GM12878 (cell line): ENCODE measurements at regions not wholly inside any gene's neighbourhood (a gene's known extent, or its start where the extent isn't known, plus 50 kb on each side); places are given as distances from the start of the nearest gene placed in this dataset.

ENCODE experiments used
- ATAC-seq: fragments of 200-7000 bp; cut with Tn5 transposase; 3 replicates; pipeline ENCODE4 v1.9.1; 2020; ENCODE audit warnings: mild to moderate bottlenecking, moderate library complexity
- BruUV-seq: library from RNA; stranded (reverse); fragments of 400-500 nt; replicated peaks from 2 replicates; lab custom pipeline; 2021; lab: Mats Ljungman, UMichigan
- CTCF ChIA-PET: fragments of 300-600 bp; sonication (Branson Sonifier 250); formaldehyde crosslinking; extraction: SDS; loops from one replicate; lab custom pipeline; 2021; ENCODE audit warnings: inconsistent platforms; lab: Yijun Ruan, JAX
- POLR2A ChIA-PET: fragments of 350-600 bp; formaldehyde crosslinking; extraction: SDS; loops from one replicate; lab custom pipeline; 2021; ENCODE audit warnings: inconsistent platforms; lab: Charles Lee
- RAD21 ChIA-PET: fragments of 300-600 bp; sonication (Branson Sonifier 250); formaldehyde crosslinking; loops from one replicate; lab custom pipeline; 2023; ENCODE audit warnings: antibody characterized with exemption; ENCODE audit not compliant: unreplicated experiment; lab: Charles Lee
- SMC1A ChIA-PET: fragments of 300-600 bp; sonication (Branson Sonifier 250); formaldehyde crosslinking; loops from one replicate; lab custom pipeline; 2023; ENCODE audit not compliant: unreplicated experiment, uncharacterized antibody; lab: Charles Lee
- DNase-seq: peaks from one replicate; pipeline ENCODE4 v3.0.0-alpha.2; 2011; ENCODE audit warnings: low read depth, low spot score
- FAIRE-seq: peaks from 3 replicates; lab custom pipeline; 2011; peaks lifted over from hg19 to GRCh38; lab: Jason Lieb, UNC
- H2AFZ ChIP-seq: 2 replicates; pipeline ENCODE4 v1.6.0; 2011; ENCODE audit warnings: low read depth, low read length, control low read depth; ENCODE audit not compliant: control insufficient read depth
- H3K27ac ChIP-seq: 2 replicates; pipeline ENCODE4 v1.5.1; 2011; ENCODE audit warnings: control low read depth; ENCODE audit not compliant: control insufficient read depth, insufficient read depth
- H3K27me3 ChIP-seq, 2 experiments: replicated peaks in 1 of 2; 2 replicates each; pipeline versions ENCODE4 v1.6.0 to v1.6.1; 2011; ENCODE audit warnings: low read length in 1 of 2; ENCODE audit not compliant: control insufficient read depth in 2 of 2, insufficient read depth in 2 of 2
- H3K36me3 ChIP-seq, 2 experiments: 2 replicates each; pipeline ENCODE4 v1.5.1; 2011; ENCODE audit warnings: low read length in 1 of 2; ENCODE audit not compliant: control insufficient read depth in 2 of 2, insufficient read depth in 2 of 2
- H3K4me1 ChIP-seq: 2 replicates; pipeline ENCODE4 v1.6.1; 2011; ENCODE audit warnings: mild to moderate bottlenecking, low read length, moderate library complexity, mixed read lengths; ENCODE audit not compliant: control insufficient read depth, insufficient read depth
- H3K4me2 ChIP-seq: 2 replicates; pipeline ENCODE4 v1.6.0; 2011; ENCODE audit warnings: control low read depth; ENCODE audit not compliant: control insufficient read depth, insufficient read depth
- H3K4me3 ChIP-seq: fragments of 200-600 bp; sonication (generic); 2 replicates; pipeline ENCODE4 v1.5.1; 2016
- H3K79me2 ChIP-seq: 2 replicates; pipeline ENCODE4 v1.6.0; 2011; ENCODE audit warnings: low read length; ENCODE audit not compliant: control insufficient read depth, insufficient read depth
- H3K9ac ChIP-seq: 2 replicates; pipeline ENCODE4 v1.8.0; 2011; ENCODE audit warnings: low read length, control low read depth, mixed read lengths; ENCODE audit not compliant: control insufficient read depth, insufficient read depth
- H3K9me3 ChIP-seq: replicated peaks from 3 replicates; pipeline ENCODE4 v1.5.1; 2011; ENCODE audit warnings: mild to moderate bottlenecking, low read length; ENCODE audit not compliant: control insufficient read depth, insufficient read depth
- H4K20me1 ChIP-seq: 2 replicates; pipeline ENCODE4 v1.6.0; 2011; ENCODE audit not compliant: control insufficient read depth, insufficient read depth
- BCL11A ChIP-seq: IDR thresholded peaks from 2 replicates; pipeline ENCODE4 v1.6.1; 2011; ENCODE audit warnings: low read depth, low read length
- CHD1 ChIP-seq: IDR thresholded peaks from 2 replicates; pipeline ENCODE4 v1.6.1; 2012; ENCODE audit warnings: low read depth, low read length, improper control_type of control experiment
- JUND ChIP-seq: IDR thresholded peaks from 2 replicates; pipeline ENCODE4 v1.6.1; 2012; ENCODE audit warnings: low read depth, mild to moderate bottlenecking, low read length, improper control_type of control experiment, moderate library complexity
- MEF2A ChIP-seq: IDR thresholded peaks from 2 replicates; pipeline ENCODE4 v1.6.1; 2011; ENCODE audit warnings: low read depth, mild to moderate bottlenecking, low read length, moderate library complexity; ENCODE audit not compliant: insufficient read depth
- NBN ChIP-seq: fragments of 450-650 bp; IDR thresholded peaks from 2 replicates; pipeline ENCODE4 v1.6.1; 2016
- NFYA ChIP-seq: IDR thresholded peaks from 2 replicates; pipeline ENCODE4 v1.6.1; 2011; ENCODE audit warnings: low read depth, mild to moderate bottlenecking, low read length, improper control_type of control experiment, borderline replicate concordance
- NRF1 ChIP-seq: conservative IDR thresholded peaks from 2 replicates; pipeline ENCODE4 v1.6.1; 2011; ENCODE audit warnings: mild to moderate bottlenecking, low read depth, low read length, improper control_type of control experiment
- RFX5 ChIP-seq: IDR thresholded peaks from 2 replicates; pipeline ENCODE4 v1.6.1; 2011; ENCODE audit warnings: low read depth, low read length, improper control_type of control experiment
- SIN3A ChIP-seq: IDR thresholded peaks from 2 replicates; pipeline ENCODE4 v1.6.1; 2012; ENCODE audit warnings: low read depth, low read length, improper control_type of control experiment
- SP1 ChIP-seq: IDR thresholded peaks from one replicate; pipeline ENCODE4 v1.6.1; 2011; ENCODE audit warnings: low read depth, low read length
- SREBF2 ChIP-seq: IDR thresholded peaks from 2 replicates; pipeline ENCODE4 v1.6.1; 2012; ENCODE audit warnings: mild to moderate bottlenecking, low read length
- TBL1XR1 ChIP-seq: IDR thresholded peaks from 2 replicates; pipeline ENCODE4 v1.6.1; 2012; ENCODE audit warnings: low read depth, low read length, improper control_type of control experiment
- ZBED1 ChIP-seq: IDR thresholded peaks from 2 replicates; pipeline ENCODE4 v1.6.1; 2016; ENCODE audit warnings: borderline replicate concordance
- ZNF24 ChIP-seq: fragments of 450-650 bp; IDR thresholded peaks from 2 replicates; pipeline ENCODE4 v1.6.1; 2017; ENCODE audit warnings: antibody characterized with exemption, mild to moderate bottlenecking
- ZNF274 ChIP-seq: IDR thresholded peaks from one replicate; pipeline ENCODE4 v1.8.0; 2011; ENCODE audit not compliant: insufficient read length, insufficient read depth
- ZNF622 ChIP-seq: fragments of 450-650 bp; IDR thresholded peaks from 2 replicates; pipeline ENCODE4 v1.6.1; 2017; ENCODE audit warnings: mild to moderate bottlenecking, inconsistent platforms
- WGBS: methylation state at CpG from one replicate; pipeline ENCODE4 v1.1.6; 2016; ENCODE audit warnings: low lambda C conversion rate; ENCODE audit not compliant: insufficient replicate concordance, insufficient coverage; ENCODE audit errors: missing lambda C conversion rate; 5-methylcytosine and 5-hydroxymethylcytosine counted together
- in situ Hi-C: fragments of 300-500 bp; cut with MboI; formaldehyde crosslinking; loops from 9 replicates; pipeline ENCODE4 v1.14.3; 2018; ENCODE audit warnings: mixed read lengths
- intact Hi-C: fragments of 100-400 bp; cut with micrococcal nuclease; formaldehyde crosslinking; loops from one replicate; pipeline ENCODE4 v1.14.2; 2022; ENCODE audit not compliant: unreplicated experiment
- TF ChIP-seq, protein P1 (sequence below): fragments of 450-650 bp; IDR thresholded peaks from 2 replicates; pipeline ENCODE4 v1.6.1; 2014; ENCODE audit warnings: mild to moderate bottlenecking
- TF ChIP-seq, protein P2 (sequence below), 3 experiments: IDR thresholded peaks in 2 of 3; conservative IDR thresholded peaks in 1 of 3; 2 replicates each; pipeline ENCODE4 v1.5.1; 2011; ENCODE audit warnings: low read depth in 3 of 3, low read length in 3 of 3, mild to moderate bottlenecking in 3 of 3, control low read depth in 2 of 3, moderate library complexity in 2 of 3, inconsistent platforms in 1 of 3, mixed read lengths in 1 of 3; ENCODE audit not compliant: control insufficient read depth in 2 of 3, insufficient read depth in 1 of 3; ENCODE audit errors: extremely low read depth in 1 of 3
- TF ChIP-seq, protein P3 (sequence below): IDR thresholded peaks from 2 replicates; pipeline ENCODE4 v1.6.1; 2011; ENCODE audit warnings: low read depth, low read length, improper control_type of control experiment, borderline replicate concordance
- TF ChIP-seq, protein P4 (sequence below): fragments of 450-650 bp; formaldehyde crosslinking; IDR thresholded peaks from 2 replicates; pipeline ENCODE4 v1.4.0; 2022; ENCODE audit warnings: mild to moderate bottlenecking, moderate library complexity

DNA sequence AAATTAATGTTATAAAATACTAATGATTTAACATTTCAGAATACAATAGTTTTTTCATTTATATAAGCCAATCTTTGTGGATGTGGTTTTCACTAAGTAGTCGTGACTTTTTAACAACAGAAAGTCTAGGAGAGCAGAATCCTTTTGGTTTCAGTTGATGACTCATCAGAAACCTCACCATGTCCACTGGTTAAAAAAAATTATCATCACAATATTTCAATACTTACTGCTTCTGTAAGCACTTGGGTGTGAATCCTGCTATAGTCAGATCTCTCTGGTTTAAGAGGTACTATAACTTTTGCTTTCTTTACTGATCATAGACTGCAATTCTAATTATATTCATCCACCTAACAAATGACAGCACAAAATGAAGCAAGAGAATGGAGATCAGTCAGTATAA lies 77.2 kb downstream of the MRPS30 start:
- peak overlapping the region; percentile 43 for H3K27ac ChIP-seq
- no peak overlapping the region for H3K4me3 ChIP-seq
- CTCF ChIA-PET = interaction anchor here (0.8 to 1.5 kb wide), 2 partner anchors 14 kb away, joined by 3 to 4 read pairs; no protein-coding TSS in a partner anchor
- 7% methylated on average over 1 of the region's 1 CpG for WGBS
- no peak overlapping the region for H3K9ac ChIP-seq
- no peak overlapping the region for H2AFZ ChIP-seq
- RAD21 ChIA-PET = interaction anchor here (0.9 to 1.6 kb wide), 2 partner anchors 9 to 41 kb away, joined by 3 to 5 read pairs; no protein-coding TSS in a partner anchor
- peak; percentile 68 for FAIRE-seq
- no peak overlapping the region for H3K4me2 ChIP-seq
- SMC1A ChIA-PET = interaction anchor here (0.7 to 3.1 kb wide), 4 partner anchors 11 to 158 kb away, joined by 3 to 15 read pairs (median 4); no protein-coding TSS in a partner anchor
- no peaks in the 10 kb centered on the region for H4K20me1 ChIP-seq
- H3K9me3 ChIP-seq = no peaks in the 10 kb centered on the region; the same call in 2 of the 3 replicates
- BruUV-seq = no TSS peak
- peak; percentile 44 for DNase-seq
- H3K79me2 ChIP-seq = no peaks in the 10 kb centered on the region
- H3K36me3 ChIP-seq = no peaks in the 10 kb centered on the region
- peaks cover 3% of the 10 kb centered on the region; the same call in 1 of the 2 replicates for H3K4me1 ChIP-seq
- peak; percentile 96 for ATAC-seq
- no peaks in the 10 kb centered on the region for H3K27me3 ChIP-seq
- POLR2A ChIA-PET = interaction anchor here (1.3 kb wide), 1 partner anchor 8 kb away, joined by 4 read pairs; no protein-coding TSS in a partner anchor
- intact Hi-C loops (no loop called here), in situ Hi-C loops (no loop called here)
- no peak; the same call in 1 of the 2 replicates for TF ChIP-seq ZBED1
- TF ChIP-seq, protein P1, sequence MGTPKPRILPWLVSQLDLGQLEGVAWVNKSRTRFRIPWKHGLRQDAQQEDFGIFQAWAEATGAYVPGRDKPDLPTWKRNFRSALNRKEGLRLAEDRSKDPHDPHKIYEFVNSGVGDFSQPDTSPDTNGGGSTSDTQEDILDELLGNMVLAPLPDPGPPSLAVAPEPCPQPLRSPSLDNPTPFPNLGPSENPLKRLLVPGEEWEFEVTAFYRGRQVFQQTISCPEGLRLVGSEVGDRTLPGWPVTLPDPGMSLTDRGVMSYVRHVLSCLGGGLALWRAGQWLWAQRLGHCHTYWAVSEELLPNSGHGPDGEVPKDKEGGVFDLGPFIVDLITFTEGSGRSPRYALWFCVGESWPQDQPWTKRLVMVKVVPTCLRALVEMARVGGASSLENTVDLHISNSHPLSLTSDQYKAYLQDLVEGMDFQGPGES = no peak
- TF ChIP-seq NBN = no peak
- no peak for TF ChIP-seq SREBF2
- TF ChIP-seq ZNF274 = no peak
- 0 out of 2 replicates have a peak, but pooled peaks have one; percentile 32 for TF ChIP-seq JUND
- TF ChIP-seq, protein P2, sequence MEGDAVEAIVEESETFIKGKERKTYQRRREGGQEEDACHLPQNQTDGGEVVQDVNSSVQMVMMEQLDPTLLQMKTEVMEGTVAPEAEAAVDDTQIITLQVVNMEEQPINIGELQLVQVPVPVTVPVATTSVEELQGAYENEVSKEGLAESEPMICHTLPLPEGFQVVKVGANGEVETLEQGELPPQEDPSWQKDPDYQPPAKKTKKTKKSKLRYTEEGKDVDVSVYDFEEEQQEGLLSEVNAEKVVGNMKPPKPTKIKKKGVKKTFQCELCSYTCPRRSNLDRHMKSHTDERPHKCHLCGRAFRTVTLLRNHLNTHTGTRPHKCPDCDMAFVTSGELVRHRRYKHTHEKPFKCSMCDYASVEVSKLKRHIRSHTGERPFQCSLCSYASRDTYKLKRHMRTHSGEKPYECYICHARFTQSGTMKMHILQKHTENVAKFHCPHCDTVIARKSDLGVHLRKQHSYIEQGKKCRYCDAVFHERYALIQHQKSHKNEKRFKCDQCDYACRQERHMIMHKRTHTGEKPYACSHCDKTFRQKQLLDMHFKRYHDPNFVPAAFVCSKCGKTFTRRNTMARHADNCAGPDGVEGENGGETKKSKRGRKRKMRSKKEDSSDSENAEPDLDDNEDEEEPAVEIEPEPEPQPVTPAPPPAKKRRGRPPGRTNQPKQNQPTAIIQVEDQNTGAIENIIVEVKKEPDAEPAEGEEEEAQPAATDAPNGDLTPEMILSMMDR (IDR thresholded peaks at IDR 0.05 in 2 of 3, conservative IDR thresholded peaks at IDR 0.05 in 1 of 3; ENCODE audit: control insufficient read depth in 2 of 3, extremely low read depth in 1 of 3, insufficient read depth in 1 of 3, low read depth in 3 of 3, low read length in 3 of 3) = no peak
- TF ChIP-seq ZNF622 = no peak
- TF ChIP-seq ZNF24 = no peak
- no peak for TF ChIP-seq RFX5
- TF ChIP-seq SP1 = no peak
- no peak for TF ChIP-seq NFYA
- no peak for TF ChIP-seq MEF2A
- TF ChIP-seq BCL11A = no peak
- no peak for TF ChIP-seq NRF1
- no peak for TF ChIP-seq TBL1XR1
- no peak for TF ChIP-seq SIN3A
- TF ChIP-seq, protein P3, sequence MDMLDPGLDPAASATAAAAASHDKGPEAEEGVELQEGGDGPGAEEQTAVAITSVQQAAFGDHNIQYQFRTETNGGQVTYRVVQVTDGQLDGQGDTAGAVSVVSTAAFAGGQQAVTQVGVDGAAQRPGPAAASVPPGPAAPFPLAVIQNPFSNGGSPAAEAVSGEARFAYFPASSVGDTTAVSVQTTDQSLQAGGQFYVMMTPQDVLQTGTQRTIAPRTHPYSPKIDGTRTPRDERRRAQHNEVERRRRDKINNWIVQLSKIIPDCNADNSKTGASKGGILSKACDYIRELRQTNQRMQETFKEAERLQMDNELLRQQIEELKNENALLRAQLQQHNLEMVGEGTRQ = no peak
- TF ChIP-seq CHD1 = no peak
- TF ChIP-seq, protein P4, sequence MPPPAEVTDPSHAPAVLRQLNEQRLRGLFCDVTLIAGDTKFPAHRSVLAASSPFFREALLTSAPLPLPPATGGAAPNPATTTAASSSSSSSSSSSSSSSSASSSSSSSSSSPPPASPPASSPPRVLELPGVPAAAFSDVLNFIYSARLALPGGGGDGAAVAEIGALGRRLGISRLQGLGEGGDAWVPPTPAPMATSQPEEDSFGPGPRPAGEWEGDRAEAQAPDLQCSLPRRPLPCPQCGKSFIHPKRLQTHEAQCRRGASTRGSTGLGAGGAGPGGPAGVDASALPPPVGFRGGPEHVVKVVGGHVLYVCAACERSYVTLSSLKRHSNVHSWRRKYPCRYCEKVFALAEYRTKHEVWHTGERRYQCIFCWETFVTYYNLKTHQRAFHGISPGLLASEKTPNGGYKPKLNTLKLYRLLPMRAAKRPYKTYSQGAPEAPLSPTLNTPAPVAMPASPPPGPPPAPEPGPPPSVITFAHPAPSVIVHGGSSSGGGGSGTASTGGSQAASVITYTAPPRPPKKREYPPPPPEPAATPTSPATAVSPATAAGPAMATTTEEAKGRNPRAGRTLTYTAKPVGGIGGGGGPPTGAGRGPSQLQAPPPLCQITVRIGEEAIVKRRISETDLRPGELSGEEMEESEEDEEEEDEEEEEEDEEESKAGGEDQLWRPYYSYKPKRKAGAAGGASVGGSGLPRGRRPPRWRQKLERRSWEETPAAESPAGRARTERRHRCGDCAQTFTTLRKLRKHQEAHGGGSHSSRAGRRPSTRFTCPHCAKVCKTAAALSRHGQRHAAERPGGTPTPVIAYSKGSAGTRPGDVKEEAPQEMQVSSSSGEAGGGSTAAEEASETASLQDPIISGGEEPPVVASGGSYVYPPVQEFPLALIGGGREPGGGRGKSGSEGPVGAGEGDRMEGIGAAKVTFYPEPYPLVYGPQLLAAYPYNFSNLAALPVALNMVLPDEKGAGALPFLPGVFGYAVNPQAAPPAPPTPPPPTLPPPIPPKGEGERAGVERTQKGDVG = no peak
